GM18507 (cell line): ENCODE measurements at regions not wholly inside any gene's neighbourhood (a gene's known extent, or its start where the extent isn't known, plus 50 kb on each side); places are given as distances from the start of the nearest gene placed in this dataset.

Experiments used
- DNase-seq: peaks from one replicate; pipeline ENCODE4 v3.0.0; 2011; ENCODE audit warnings: low read depth; ENCODE audit not compliant: insufficient read length; ENCODE audit errors: extremely low spot score
- FAIRE-seq: peaks from 2 replicates; lab custom pipeline; 2011; peaks lifted over from hg19 to GRCh38; lab: Jason Lieb, UNC

- FAIRE-seq: no peak
- no peak for DNase-seq
These were observed 93.2 kb upstream of the PKDCC start for GRCh38 chr2:41954304-41955291.

DNA sequence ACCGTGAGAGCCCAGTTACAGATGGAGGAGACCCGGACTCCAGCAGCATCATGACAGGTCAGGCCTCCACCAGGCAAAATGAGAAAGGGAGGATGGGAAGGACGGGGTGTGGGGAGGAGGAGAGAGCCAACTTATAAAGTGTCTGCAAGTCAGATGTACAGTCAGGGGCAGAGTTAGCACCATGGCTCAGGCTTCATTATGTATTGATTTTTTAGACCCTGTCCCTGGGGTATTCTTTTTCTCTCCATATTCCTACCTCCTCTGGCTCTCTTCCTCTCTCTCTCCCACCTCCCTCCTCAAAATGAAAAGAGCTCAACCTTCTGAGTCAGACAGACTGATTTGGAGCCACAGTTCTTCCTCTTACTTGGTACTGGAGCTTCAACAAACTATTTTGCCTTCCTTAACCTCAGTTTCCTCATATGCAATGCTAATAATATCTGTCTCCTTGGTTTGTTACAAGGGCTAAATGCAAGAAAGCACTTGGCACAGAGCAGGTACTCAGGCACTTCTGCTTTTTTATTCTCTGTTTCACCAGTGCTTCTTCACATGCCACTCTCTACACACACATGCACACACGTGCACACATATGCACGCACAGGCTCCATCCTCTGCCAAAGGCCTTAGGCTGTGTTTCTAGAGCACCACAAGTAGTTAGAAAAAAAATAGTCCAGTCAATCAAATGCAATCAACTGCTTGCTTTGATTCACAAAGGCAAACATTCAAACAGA is 92.3 kb upstream of the PKDCC start:
- no peak for DNase-seq
- FAIRE-seq: peak; percentile 44

DNA sequence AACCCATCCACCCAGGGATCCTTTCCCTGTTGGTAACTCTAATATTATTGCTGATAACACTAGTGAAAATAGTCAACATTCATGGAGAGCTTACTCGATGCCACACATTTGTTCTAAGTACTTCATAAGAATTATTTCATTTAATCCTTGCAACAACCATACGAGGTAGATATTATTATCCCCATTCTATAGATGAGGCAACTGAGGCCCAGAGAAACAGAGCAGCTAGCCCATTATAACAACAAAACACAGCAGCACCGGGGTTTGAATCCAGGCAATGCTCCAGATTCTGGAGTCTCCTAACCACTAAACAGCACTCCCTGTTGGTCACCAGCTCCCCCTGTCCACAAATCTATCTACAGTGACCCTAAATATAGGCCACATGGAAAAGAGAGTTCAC is 90.4 kb upstream of the PKDCC start:
- DNase-seq (no peak), FAIRE-seq (no peak)

DNA sequence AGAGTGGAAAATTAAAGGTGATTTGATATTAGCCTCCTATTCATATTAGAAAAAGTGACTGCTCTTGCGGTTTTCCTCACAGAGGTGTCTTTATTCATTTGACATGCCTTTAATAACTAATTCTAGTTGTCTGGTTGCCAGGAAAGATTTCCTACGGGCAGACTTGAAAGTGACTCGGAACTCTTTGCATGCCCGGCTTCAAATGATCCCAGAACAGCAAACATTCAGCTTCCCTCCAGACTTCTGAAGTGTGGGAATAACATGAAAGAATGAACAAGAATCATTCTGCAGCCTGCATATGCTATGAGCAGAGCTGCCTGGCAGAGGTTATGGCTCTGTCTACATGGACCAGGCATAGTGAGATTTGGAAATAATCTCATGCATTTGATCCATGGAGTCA is 89.6 kb upstream of the PKDCC start:
- DNase-seq (no peak), FAIRE-seq (no peak)

GRCh38 chr2:41958775-41959174 is 89.0 kb upstream of the PKDCC start:
- DNase-seq (no peak), FAIRE-seq (no peak)

GRCh38 chr2:41959760-41960159 is 88.1 kb upstream of the PKDCC start:
- no peak for FAIRE-seq
- DNase-seq: no peak

DNA sequence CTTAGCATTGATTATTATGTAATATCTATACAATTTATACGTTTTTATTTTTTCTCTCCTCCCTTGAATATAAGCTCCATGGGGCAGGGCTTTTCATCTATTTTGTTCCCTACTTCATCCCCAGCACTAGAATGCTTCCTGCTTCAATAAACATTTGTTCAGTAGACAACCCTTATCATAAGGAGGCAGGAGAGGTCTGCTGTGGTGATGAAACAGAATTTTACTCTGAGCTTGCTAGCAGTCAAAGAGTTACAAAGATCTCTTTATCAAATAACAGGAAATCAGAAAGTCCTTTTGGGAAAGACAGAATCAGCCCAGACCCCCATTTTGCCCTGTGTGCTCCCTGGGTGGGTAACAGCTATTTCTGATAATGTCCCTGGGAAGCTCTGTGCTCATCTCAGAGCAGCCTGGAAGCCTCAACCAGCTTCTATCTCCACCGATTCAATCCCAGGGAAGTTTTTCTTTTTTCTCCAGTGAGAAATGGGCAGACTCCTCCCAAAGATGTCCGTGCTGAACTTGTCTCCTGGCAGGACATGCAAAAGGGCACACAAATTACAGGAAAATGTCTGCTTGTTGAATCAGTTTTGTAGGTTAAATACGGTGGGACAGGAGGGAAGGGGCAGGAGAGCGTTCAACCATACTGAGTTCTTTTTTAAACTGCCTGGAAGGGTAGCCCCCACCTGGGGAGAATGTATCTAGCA is 84.7 kb upstream of the PKDCC start:
- DNase-seq (no peak), FAIRE-seq (no peak)

DNA sequence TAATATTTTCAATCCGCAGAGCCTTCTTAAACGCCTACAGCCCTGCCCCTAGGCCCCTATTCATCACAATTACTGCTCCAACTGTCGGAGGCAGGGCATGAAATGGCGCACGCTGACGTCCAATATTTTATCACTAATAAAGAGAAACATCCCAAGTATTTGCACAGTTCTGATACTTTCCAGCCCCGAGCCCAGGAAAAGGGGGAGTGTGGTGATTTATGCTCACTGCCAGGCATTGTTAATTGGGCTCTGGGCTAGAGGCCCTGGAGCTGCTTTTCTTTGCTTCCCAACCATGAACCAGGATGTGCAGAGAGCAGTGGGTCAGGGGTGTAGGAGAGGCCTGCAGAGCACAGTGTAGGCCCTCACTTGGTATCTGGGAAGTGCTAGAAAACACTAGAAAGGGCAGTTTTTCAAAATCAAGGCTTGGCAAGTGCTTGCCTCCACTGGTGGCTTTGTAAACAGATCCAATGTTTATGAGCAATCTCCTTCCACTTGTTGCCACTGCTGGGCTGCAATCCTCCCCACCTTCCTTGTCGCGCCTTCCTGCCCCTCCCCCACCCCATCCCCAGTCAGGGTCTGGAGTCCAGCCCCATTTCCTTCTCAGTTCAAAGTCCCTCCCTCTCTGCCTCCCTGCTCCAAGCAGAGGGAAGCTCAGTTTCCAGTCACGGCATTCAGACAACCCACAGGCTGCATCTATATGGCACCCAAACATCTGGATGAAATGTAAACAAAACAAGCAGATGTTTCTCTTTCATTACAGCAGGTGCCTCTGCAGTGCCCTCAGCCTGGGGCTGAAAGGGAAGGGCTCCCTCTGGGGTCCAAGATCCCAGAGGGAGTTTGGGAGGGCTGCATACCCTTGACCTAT is 83.9 kb upstream of the PKDCC start:
- DNase-seq (no peak), FAIRE-seq (no peak)

- no peak for FAIRE-seq
- no peak for DNase-seq
These were observed 82.5 kb upstream of the PKDCC start for GRCh38 chr2:41965173-41965908.

DNA sequence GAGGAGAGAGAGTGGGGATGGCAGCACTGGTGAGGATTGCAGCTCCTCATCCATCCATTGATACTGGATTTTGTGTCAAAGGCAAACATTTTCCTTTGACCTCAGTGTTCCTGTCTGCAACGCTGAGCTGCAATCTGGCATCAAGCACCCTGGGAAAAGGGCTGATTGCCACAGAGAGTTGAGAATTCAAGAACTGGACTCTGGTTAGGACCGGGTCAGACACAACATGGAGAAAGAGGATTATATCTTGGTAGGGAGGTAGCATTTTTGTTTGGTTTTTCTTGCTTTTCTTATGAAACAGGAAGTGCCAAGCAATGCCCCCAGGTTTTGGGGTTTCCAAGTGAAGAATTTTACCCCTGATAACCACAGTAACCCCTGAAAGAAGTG is 81.9 kb upstream of the PKDCC start:
- DNase-seq: no peak
- no peak for FAIRE-seq

- DNase-seq (no peak), FAIRE-seq (no peak)
These were observed 81.4 kb upstream of the PKDCC start for GRCh38 chr2:41966431-41966893.

- FAIRE-seq: no peak
- DNase-seq: no peak
These were observed 80.9 kb upstream of the PKDCC start for GRCh38 chr2:41966920-41967319.

- no peak for DNase-seq
- no peak for FAIRE-seq
These were observed 80.2 kb upstream of the PKDCC start for GRCh38 chr2:41967476-41968181.

- DNase-seq: no peak
- no peak for FAIRE-seq
These were observed 79.6 kb upstream of the PKDCC start for GRCh38 chr2:41968182-41968578.

- DNase-seq (no peak), FAIRE-seq (no peak)
These were observed 76.7 kb upstream of the PKDCC start for GRCh38 chr2:41970988-41971660.

DNA sequence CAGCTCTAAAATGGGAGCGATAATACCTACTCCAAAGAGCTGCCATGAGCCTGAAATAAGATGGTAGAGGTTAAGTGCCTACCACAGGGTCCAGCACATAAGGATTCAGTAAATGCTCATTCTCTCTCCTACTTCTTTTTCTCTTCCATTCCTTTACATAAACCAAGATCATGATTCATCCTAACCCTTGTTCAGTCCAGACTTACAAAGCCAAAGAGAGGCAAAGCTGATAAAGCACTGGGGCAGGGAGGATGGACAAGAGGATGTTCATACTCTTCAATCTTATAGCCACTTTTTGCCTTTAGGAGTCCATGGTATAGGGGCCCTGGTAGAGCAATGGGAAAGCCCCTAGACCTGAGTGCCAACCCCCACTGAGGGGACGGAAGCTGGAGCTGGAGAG is 75.6 kb upstream of the PKDCC start:
- DNase-seq: no peak
- no peak for FAIRE-seq

GRCh38 chr2:41972819-41973218 is 75.0 kb upstream of the PKDCC start:
- DNase-seq (no peak), FAIRE-seq (no peak)
